BJ (cell line): ENCODE measurements at regions not wholly inside any gene's neighbourhood (a gene's known extent, or its start where the extent isn't known, plus 50 kb on each side); places are given as distances from the start of the nearest gene placed in this dataset.

Experiments used
- CTCF ChIA-PET: fragments of 350-600 bp; formaldehyde crosslinking; extraction: SDS; loops from one replicate; lab custom pipeline; 2021; ENCODE audit warnings: antibody characterized with exemption, inconsistent platforms; lab: Yijun Ruan, JAX
- POLR2A ChIA-PET: fragments of 300-600 bp; sonication (Branson Sonifier 250); formaldehyde crosslinking; extraction: SDS; loops from one replicate; lab custom pipeline; 2021; ENCODE audit warnings: antibody characterized with exemption; lab: Charles Lee
- DNase-seq: peaks from one replicate; pipeline ENCODE4 v3.0.0-alpha.2; 2011; ENCODE audit warnings: low read depth
- H3K27me3 ChIP-seq: 2 replicates; pipeline ENCODE4 v1.6.0; 2011; ENCODE audit warnings: low read length; ENCODE audit not compliant: control insufficient read depth, insufficient read depth
- H3K36me3 ChIP-seq: 2 replicates; pipeline ENCODE4 v1.5.1; 2011; ENCODE audit warnings: low read length; ENCODE audit not compliant: control insufficient read depth, insufficient read depth
- H3K4me3 ChIP-seq: 2 replicates; pipeline ENCODE4 v1.5.1; 2011; ENCODE audit warnings: low read depth, mild to moderate bottlenecking, control low read depth, low read length
- CTCF ChIP-seq: IDR thresholded peaks from 2 replicates; pipeline ENCODE4 v1.5.1; 2011; ENCODE audit warnings: low read depth, mild to moderate bottlenecking, control low read depth, inconsistent platforms, low read length, moderate library complexity; ENCODE audit not compliant: insufficient read depth

- ChIA-PET POLR2A (no interaction called here), CTCF (no interaction called here)
- no peak for DNase-seq
- Histone ChIP-seq H3K4me3 (no peak overlapping the region), H3K36me3 (no peaks in the 10 kb centered on the region), H3K27me3 (no peaks in the 10 kb centered on the region)
- no peak for TF ChIP-seq CTCF
Observed at GRCh38 chr12:19979584-19979983, 388.8 kb upstream of the PDE3A start.

GRCh38 chr12:19981944-19982343 is 386.4 kb upstream of the PDE3A start:
- H3K4me3 ChIP-seq: no peak overlapping the region
- no peaks in the 10 kb centered on the region for H3K36me3 ChIP-seq
- POLR2A ChIA-PET: no interaction called here
- CTCF ChIA-PET: no interaction called here
- TF ChIP-seq CTCF: no peak
- no peaks in the 10 kb centered on the region for H3K27me3 ChIP-seq
- no peak for DNase-seq

GRCh38 chr12:19988001-19988400 is 380.3 kb upstream of the PDE3A start:
- Histone ChIP-seq H3K27me3 (no peaks in the 10 kb centered on the region), H3K4me3 (no peak overlapping the region), H3K36me3 (no peaks in the 10 kb centered on the region)
- no peak for TF ChIP-seq CTCF
- ChIA-PET POLR2A (no interaction called here), CTCF (no interaction called here)
- no peak for DNase-seq

- Histone ChIP-seq H3K27me3 (no peaks in the 10 kb centered on the region), H3K4me3 (no peak overlapping the region), H3K36me3 (no peaks in the 10 kb centered on the region)
- TF ChIP-seq CTCF: no peak
- ChIA-PET POLR2A (interaction anchor here (0.5 kb wide), 1 partner anchor 35 kb away, joined by 3 read pairs; no protein-coding TSS in a partner anchor), CTCF (no interaction called here)
- DNase-seq: no peak
Observed at GRCh38 chr12:19988459-19988873, 379.9 kb upstream of the PDE3A start.

GRCh38 chr12:19988948-19989347 is 379.4 kb upstream of the PDE3A start:
- no peak for TF ChIP-seq CTCF
- Histone ChIP-seq H3K4me3 (no peak overlapping the region), H3K27me3 (no peaks in the 10 kb centered on the region), H3K36me3 (no peaks in the 10 kb centered on the region)
- ChIA-PET POLR2A (interaction anchor here (0.5 kb wide), 1 partner anchor 35 kb away, joined by 3 read pairs; no protein-coding TSS in a partner anchor), CTCF (no interaction called here)
- no peak for DNase-seq
